Amniotic epithelial cell (primary cell): ENCODE measurements at regions not wholly inside any gene's neighbourhood (a gene's known extent, or its start where the extent isn't known, plus 50 kb on each side); places are given as distances from the start of the nearest gene placed in this dataset.

Source experiments
- DNase-seq: peaks from one replicate; pipeline ENCODE4 v3.0.0-alpha.2; 2010; ENCODE audit warnings: low read depth

DNA sequence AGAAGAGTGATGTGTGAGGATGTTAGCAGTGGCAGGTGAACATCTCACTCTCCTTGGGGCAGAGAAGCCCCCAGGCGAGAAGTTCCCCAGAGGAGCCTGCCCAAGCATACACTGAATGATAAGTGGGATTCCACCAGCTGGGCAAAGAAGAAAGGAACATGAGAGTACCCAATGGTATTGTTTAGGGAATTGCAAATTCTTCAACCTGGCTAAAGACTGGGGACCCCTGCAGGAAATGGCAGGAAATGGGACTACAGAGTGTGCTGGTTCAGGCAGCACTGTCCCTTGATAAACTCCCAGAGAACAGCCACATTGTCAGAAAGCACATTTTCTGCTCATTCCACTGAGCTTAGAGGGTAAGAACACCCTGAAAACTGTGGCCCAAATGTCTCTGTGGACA lies 121.3 kb downstream of the RPS29 start:
- DNase-seq: no peak

DNA sequence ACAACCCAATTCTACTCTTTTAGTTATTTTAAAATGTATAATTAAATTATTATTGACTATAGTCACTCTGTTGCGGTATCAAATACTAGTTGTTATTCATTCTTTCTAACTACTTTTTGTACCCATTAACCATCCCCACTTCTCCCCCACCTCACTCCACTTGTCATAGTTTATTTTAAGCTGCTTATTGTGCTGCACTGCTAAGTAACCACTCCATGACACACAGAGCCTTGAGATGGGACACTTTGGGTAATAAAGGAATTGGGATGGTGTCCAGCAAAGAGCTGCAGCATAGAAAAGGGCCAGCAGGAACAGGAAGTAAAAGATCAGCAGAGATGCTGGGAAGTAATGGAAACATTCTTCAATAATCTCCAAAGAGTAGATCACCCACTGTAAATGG lies 123.0 kb downstream of the RPS29 start:
- DNase-seq: no peak

DNA sequence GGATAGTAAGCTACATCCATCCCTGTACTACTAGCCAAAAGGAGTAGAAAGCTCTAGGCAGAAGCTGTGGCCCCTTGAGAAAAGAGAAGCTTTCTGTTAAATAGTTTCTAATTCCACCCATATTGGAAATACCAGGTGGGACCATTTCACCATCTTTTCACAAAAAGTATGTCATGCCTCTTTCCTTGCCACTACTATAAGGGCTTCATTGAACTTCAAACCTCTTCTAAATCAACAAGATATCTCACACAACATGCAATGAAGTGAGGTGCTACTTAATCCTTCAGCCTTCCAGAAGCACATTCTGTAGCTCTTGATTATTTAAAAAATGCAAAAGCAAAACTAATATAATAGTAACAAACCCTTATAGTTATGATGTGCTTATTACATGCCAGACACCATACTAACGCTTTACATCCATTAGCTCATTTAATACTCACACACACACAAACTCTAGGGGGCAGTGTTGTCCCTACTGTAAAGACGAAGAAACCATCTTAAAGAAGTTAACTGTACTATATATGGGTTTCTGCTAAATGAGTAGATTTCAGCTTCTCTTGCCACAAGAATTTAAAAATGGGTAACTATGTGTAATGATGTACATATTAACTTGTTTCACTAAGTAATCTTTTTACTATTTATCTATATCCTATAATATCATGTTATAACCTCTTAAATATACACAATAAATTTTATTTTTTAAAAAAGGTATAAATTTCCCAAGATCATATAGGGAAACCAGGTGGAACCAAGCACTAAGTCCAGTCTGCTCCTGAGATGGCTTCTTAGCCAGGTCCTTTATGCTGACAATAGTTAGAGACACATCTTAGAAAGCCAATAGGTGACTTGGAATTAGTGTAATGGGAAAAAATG lies 124.4 kb downstream of the RPS29 start:
- DNase-seq: peak; percentile 75

DNA sequence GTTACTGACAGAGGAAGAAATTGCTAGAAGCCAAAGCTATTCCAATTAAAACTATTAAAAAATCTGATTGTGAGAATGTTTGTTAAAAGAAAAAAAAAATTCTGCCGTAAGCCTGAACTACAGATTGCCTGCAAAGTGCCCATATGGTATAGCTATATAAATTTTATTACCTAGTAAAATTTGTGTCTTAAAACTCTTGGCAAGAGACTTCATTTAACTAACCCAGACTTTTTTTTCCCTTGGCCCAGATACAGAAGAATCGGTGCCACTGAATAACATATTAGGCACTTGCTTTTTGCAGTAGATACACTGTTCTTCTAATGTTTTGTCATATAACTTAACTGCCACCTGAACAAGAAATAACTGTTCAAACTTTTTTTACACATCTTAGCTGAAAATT lies 125.5 kb downstream of the RPS29 start:
- DNase-seq: no peak

DNA sequence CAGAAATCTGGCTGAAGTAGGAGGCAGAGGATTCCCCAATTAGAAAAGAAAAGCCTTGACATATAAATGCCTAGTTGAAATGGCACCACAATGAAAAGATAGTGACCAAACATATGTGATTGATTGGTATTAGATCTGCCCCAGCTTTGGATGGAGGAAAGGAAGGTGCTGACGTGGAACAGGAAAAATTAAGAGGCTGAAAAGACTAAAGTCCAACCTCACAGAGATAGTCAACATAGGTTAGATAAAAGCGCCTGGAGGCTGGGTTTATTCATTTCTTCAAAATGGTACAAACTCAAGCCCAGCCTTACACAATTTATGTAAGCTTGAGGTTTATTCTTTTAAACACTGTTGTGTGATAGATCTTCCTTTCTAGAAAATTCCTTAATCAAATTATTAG lies 129.6 kb downstream of the RPS29 start:
- DNase-seq: no peak

DNA sequence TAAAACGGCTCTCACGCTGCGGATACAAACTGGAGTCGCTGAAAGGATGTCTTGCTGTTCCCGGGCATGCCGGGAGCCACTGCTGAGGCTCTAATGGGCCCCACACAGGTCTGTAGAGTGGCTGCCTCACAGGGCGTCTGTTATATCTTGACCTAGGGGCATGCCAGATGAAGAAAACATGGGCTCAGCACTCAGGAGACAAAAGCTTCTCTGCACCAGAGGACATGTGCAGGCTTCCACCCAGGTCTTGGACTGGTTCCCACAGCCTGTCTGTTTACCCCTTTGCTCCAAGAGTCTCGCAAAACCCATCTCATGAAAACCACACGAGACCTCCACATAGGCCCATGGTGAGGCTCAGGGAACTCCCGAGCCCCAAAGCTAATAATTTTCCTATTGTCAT lies 134.2 kb downstream of the RPS29 start:
- DNase-seq: no peak

DNA sequence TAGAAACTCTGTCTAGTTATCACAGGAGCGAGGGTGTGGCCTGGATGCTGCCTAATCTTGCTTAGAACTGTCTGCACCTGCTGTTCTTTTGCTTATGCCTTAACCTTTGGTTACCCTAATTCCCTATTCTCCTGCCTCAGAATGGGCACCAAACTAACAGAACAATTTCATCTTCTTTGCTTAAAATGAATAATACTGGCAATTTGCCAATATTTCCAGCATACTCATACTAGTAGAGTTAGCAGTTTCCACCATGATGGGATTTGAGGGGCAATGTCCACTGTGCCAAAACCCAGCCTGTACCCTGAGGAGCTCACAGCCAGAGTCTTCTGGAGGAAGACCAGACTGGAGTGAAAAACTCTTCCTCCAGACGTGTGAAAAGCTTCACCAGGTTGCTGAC lies 136.4 kb downstream of the RPS29 start:
- no peak for DNase-seq

DNA sequence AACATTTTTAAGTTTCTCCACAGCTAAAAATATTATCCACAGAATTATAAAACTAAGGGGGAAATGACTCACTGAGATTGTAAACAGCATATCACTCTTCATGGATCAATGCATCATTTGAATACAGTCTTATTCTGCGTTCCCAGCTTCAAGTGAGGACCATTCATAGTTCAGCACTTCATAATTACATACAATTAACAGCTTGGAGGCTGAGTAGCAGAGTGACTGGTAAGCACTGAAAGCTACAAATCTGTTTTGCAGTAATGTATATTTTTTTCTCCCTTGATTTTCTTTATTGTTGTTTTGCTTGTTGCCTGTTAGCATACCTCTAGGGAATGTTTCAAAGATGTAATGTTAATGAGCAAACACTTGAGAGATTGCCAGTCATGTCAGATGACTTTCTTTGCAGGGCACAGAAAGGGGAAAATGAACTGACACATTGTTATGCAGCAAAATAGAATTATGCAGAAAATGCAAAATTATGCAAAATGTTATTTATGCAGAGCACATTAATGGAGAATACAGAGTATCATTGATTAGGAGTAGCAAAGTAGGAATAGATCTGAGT lies 138.6 kb downstream of the RPS29 start:
- DNase-seq: no peak

DNA sequence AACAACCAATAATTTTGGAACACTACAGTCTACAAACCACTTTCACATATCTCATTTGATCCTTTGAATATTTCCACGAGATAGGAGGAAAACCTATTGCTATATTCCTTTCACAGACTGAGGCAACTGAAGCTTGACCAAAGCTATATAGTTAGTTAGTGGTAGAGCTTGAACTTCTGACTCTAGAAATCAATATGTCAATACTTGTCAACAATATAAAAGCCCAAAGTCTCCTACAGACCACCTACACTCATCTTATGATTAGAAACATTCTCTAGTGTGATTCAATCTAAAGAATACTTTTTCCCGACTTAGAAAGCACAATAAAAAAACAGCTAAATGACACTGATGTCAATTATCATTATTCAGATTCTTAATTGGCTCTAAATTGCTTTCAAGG lies 139.4 kb downstream of the RPS29 start:
- DNase-seq: no peak

DNA sequence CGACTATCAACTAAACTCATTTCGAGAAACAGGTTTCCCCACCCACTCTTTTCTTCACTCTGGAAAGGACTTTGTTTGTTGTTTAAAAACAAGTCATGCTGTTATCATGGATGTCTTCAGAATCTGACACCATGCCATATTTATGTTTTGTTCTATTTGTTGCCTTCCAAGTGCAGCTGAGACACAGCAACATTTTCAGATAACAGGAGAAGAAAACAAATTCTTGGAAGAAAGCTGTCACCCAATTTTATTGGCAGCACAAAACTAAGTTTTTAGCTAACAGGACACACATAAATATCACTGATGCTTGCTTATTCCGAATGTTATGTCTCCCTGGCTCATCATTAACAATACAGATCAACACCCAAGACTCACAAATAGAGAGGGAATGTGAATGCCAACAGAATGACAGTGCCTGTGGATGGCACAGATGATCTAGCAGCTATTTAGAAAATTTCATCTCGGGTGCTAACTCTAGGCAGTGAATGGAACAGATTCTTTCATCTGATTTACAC lies 147.9 kb downstream of the RPS29 start:
- no peak for DNase-seq

DNA sequence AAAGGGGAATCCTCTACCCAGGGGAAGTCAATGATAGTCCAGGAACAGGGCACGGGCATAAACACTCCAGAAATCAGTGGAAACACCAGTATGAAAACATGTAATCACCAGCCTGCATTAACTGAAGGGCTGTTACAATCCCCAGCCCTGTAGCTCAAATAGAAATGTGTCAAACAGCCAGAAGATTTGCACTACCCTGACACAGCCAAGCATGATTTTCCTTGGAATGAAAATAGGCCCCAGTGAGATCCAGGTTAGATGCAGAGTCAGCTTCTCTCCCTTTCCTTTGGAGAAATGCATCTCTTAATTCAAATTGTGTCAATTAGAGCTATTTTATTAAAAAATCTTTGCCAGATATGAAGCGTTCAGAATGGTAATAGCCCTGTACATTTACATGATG lies 158.1 kb downstream of the RPS29 start:
- DNase-seq: no peak

DNA sequence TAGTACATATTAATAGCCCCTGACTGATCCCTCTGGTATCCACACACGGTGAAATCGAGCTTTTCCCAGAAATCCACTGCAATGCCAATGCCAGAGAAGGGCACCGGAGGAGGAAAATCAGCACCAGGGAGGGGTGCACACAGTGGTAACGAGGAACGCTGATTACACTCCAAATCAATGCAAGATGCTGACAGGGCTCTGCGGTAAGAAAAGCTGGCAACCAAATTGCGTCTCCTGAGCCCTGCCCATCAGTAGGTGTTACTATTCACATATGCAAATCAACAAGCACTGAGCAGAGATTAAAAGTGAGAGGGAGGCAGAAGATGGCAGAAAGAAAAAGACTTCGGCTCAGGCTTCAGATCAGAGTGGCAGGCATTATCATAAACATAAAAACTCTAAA lies 159.1 kb downstream of the RPS29 start:
- DNase-seq: no peak

DNA sequence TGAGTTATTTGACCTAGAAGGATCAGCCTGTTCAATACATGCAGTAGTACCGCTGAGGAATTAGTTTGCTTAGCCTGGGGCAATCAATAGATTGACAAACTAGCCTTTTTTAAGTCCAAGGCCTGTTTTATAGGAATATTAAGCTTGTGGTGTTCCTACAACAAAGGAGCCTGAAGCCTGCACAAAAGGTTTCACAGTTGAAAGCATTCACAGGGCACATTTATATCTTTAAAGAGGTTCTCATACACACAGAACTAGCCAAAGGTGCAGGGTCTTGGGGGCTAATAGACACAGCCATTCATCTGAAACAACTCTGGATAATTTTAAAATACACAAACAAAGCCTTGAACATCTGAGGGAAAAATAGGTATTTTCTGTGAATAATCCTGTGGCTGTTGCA lies 160.3 kb downstream of the RPS29 start:
- no peak for DNase-seq

DNA sequence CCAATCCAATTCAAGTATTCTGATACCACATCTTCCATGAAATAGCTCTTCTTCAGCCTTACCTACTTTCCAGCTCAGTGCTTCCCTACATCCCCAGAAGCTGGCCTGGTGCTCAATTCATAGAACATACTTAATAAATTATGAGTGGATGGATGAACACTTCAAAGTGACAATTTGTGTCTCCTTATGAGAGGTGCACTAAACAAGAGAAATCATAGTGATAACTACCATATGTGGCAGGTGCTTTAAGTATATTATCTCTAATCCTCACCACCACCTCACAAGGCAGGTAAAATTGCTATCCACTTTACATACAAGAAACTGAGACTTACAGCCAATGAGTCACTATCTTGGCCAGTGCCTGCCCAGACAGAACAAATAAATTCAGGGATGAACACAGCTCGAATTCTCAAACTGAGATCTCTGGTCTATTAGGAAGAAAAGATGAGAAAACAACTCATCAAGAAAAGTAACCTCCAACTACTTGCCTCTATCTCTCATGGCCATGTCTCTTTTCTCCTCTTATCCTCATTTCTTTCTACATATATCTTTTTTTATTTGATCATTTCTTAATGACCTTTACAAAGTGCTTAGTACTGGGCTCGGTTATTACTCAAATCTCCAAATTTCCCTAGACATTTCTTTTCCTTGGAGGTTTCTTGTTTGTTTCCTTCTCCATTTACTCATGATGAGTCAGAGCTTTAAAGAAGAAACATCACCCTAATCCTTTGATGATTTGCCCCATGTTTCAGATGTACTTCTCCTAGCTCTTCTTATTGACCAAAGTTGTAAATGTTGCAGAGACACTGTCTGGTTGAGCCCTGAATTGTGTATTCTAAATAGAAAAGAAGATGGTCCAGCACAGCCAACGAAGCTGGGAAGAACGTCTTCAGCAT lies 161.5 kb downstream of the RPS29 start:
- DNase-seq: no peak

DNA sequence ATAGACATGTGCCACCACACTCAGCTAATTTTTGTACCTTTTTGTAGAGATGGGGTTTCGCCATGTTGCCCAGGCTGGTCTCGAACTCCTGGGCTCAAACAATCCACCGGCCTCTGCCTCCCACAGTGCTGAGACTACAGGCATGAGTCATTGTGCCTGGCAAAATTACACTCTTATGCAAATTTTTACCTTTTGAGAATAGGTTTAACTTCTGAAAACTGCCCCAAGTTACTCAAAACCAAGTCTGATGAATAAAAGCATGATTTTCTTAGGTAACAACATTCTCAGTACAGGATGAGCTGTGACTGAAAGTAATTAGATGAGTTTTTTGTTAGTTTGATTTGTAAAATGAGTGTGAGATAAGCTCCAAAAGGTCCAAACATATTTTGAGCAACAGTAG lies 166.0 kb downstream of the RPS29 start:
- no peak for DNase-seq

DNA sequence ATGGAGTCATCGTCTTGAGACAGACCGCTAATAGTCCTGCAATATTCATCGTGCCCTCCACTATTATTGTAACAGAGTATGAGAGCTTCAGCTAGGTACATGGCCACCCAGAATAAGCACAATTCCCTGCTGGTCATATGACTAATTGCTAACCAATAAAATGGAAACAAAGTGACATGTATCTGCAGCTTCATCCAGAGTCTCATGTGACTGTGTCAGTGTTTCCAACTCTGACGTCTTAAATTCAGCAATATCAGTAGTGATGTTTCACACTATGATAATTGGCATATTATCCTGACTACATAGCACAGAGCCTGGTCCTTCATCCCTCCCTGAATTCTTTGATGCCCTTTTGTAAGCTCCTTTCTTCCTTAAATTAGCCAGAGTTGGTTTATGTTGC lies 167.4 kb downstream of the RPS29 start:
- no peak for DNase-seq

DNA sequence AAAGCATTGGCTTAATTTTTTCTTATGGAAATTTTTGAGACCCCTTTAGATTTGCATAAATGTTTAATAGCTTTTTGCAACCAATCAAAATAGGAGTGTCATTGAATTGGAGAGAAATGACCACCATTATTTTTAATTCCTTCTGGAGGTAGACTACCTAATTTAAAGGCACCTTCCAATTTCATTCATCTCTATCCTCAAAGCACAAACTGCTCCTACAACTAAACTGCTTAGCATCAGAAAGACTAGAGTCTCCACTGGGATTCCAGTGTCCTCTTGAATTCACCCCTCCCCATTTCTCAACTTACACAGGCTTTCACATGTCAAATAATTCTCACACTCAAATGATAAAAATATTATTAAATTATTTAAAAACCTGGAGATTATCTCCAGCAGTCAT lies 168.4 kb downstream of the RPS29 start:
- DNase-seq: no peak

DNA sequence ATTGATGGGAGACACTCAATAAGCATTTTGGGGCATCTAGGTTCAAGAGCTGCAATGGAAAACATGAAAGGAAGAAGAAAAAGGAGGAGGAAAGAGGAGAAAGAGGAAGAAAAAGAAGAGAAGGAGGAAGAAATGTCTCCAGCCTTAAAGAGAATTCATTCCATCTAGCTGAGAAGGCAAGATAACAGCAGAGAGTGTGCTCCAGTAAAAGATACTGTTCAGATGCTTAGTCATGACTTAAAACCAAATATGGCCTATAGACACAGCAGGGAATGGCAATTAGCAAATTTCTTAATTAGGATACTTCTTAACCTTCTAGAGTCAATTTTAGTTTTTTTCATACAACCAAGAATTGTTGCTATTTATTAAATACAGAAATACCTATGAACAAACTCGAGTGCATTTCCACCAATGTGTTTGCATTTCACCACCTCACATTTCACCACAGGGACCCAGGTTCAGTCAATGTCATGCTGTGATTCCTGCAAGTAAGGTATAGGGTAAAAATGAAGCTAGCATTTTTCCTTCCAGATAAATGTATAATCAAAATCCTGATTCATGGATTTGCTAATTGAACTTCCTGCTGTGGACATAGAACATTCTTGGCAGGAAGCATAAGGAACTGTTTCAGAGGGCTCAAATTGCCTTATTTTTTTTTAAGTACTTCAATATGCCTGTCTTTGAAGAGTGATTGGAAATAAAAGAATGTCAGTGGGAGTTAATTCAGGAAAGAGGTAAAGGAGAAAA lies 177.8 kb downstream of the RPS29 start:
- no peak for DNase-seq

DNA sequence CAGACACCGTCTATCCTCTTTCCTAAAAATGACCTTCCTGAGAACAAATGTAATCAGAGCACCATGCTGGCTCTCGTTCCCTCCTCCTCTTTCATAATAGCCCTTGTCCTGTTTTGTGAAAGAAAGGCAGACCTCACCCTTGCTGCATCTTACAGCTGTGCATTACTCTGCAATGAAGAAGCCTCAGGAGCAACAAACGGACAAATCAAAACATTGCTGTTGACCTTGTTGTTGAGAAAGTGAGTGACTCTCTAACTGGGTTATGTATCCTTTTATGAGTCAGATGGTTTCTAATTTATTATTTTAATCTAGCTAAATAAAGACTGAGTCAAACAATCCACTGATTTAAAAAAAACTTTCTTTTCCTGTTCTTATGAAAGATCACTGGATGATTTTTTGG lies 180.9 kb downstream of the RPS29 start:
- DNase-seq: peak; percentile 41

DNA sequence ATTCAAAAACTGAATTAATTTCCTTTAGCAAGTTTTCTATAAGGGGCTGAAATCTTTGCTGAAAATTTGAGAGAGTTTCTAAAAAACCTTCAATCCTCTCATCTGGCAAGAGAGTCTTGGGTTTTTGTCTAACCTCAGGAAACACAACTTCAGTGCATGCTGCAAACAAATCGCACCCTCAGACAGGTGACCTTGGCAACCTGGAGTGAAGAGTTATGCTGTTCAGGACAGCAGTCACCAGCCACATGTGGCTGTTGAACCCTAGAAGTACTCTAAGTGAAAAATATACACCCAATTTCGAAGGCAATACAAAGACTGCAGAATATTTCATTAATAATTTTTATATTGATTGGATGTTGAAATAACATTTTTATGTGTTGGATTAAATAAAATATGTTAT lies 184.8 kb downstream of the RPS29 start:
- DNase-seq: no peak

DNA sequence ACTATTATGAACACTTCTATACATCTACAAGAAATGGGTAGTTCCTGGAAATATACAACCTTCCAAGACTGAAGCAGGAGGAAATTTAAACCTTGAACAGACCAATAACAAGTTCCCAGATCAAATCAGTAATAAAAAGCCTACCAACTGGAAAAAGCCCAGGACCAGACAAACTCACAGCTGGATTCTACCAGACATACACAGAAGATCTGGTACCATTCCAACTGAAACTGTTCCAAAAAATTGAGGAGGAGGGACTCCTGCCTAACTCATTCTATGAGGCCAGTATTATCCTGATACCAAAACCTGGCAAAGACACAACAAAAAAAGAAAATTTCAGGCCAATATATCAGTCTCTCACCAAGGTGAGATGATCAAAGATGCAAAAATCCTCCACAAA lies 189.4 kb downstream of the RPS29 start:
- no peak for DNase-seq

DNA sequence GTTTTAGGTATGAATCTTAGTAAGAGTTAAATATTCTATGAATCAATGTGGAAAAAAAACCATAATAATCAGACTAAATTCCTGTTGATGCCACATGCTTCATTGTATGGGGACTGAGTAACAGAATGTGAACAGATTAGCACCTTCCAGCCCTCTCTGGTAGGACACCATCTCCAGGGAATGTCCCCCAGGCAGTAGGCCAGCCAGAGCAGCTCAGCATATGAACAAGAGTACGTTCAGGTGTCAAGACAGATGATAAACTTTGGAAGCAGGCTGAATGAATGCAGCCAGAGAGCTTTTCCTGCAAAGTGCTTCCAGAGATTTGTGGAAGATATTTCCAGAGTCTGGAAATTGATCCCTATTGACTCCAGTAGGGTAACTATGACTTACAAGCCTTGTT lies 204.4 kb downstream of the RPS29 start:
- DNase-seq: no peak
